OCI-LY1 (cell line): ENCODE measurements at regions not wholly inside any gene's neighbourhood (a gene's known extent, or its start where the extent isn't known, plus 50 kb on each side); places are given as distances from the start of the nearest gene placed in this dataset.

Experiments used
- H2AFZ ChIP-seq: fragments of 200-600 bp; sonication (generic), shearing (Covaris generic); 2 replicates; pipeline ENCODE4 v1.6.0; 2014; ENCODE audit warnings: antibody characterized with exemption, mild to moderate bottlenecking, low read length
- H3F3A ChIP-seq: fragments of 200-600 bp; sonication (generic), shearing (Covaris generic); 2 replicates; pipeline ENCODE4 v1.6.0; 2014; ENCODE audit warnings: mild to moderate bottlenecking, antibody characterized with exemption, low read length, moderate library complexity; ENCODE audit not compliant: insufficient read depth
- H3K27ac ChIP-seq: fragments of 200-600 bp; sonication (generic); 2 replicates; pipeline ENCODE4 v1.5.1; 2014; ENCODE audit warnings: low read length, mixed run types, mild to moderate bottlenecking, low read depth; ENCODE audit not compliant: poor library complexity, severe bottlenecking
- H3K27me3 ChIP-seq: fragments of 200-600 bp; sonication (generic); 2 replicates; pipeline ENCODE4 v1.6.0; 2014; ENCODE audit warnings: antibody characterized with exemption, mild to moderate bottlenecking, low read length, moderate library complexity; ENCODE audit not compliant: insufficient read depth
- H3K36me3 ChIP-seq: fragments of 200-600 bp; sonication (generic); 2 replicates; pipeline ENCODE4 v1.6.1; 2014; ENCODE audit warnings: mild to moderate bottlenecking, antibody characterized with exemption, low read length, moderate library complexity, mixed read lengths; ENCODE audit not compliant: insufficient read depth
- H3K4me1 ChIP-seq: fragments of 200-600 bp; sonication (generic); 2 replicates; pipeline ENCODE4 v1.5.1; 2014; ENCODE audit warnings: mild to moderate bottlenecking, low read length, moderate library complexity; ENCODE audit not compliant: insufficient read depth, severe bottlenecking
- H3K4me2 ChIP-seq: fragments of 200-600 bp; sonication (generic), shearing (Covaris generic); 2 replicates; pipeline ENCODE4 v1.6.1; 2014; ENCODE audit warnings: low read length
- H3K4me3 ChIP-seq: fragments of 200-600 bp; sonication (generic); 2 replicates; pipeline ENCODE4 v1.5.1; 2014; ENCODE audit warnings: low read length, low read depth, mild to moderate bottlenecking, mixed read lengths; ENCODE audit not compliant: poor library complexity, severe bottlenecking
- H3K79me2 ChIP-seq: fragments of 200-600 bp; shearing (Covaris generic); 2 replicates; pipeline ENCODE4 v1.6.1; 2016; ENCODE audit warnings: mixed run types, low read length, mixed read lengths; ENCODE audit not compliant: insufficient read depth
- H3K9ac ChIP-seq: fragments of 200-600 bp; sonication (generic), shearing (Covaris generic); 2 replicates; pipeline ENCODE4 v1.6.1; 2014; ENCODE audit warnings: mild to moderate bottlenecking, low read length, mixed read lengths
- H3K9me2 ChIP-seq: fragments of 200-600 bp; sonication (generic), shearing (Covaris generic); 2 replicates; pipeline ENCODE4 v1.6.1; 2014; ENCODE audit warnings: low read depth, mild to moderate bottlenecking, low read length, mixed read lengths
- H3K9me3 ChIP-seq: fragments of 200-600 bp; shearing (Covaris generic); 2 replicates; pipeline ENCODE4 v1.6.1; 2014; ENCODE audit warnings: low read length, mixed read lengths
- H4K20me1 ChIP-seq: fragments of 200-600 bp; sonication (generic), shearing (Covaris generic); 2 replicates; pipeline ENCODE4 v1.6.0; 2016; ENCODE audit warnings: mild to moderate bottlenecking, low read length; ENCODE audit not compliant: insufficient read depth
- CTCF ChIP-seq: fragments of 200-600 bp; sonication (generic), shearing (Covaris generic); IDR thresholded peaks from 2 replicates; pipeline ENCODE4 v1.5.1; 2017; ENCODE audit warnings: mild to moderate bottlenecking, antibody characterized with exemption, low read length, moderate library complexity, mixed read lengths
- EZH2 ChIP-seq: fragments of 200-600 bp; sonication (generic), shearing (Covaris generic); IDR thresholded peaks from 2 replicates; pipeline ENCODE4 v1.8.0; 2017; ENCODE audit warnings: borderline replicate concordance, mixed run types, mild to moderate bottlenecking, antibody characterized with exemption, low read length, moderate library complexity, mixed read lengths

- H3F3A ChIP-seq: no peaks in the 10 kb centered on the region
- no peaks in the 10 kb centered on the region for H3K9me3 ChIP-seq
- H4K20me1 ChIP-seq: no peaks in the 10 kb centered on the region
- H3K27ac ChIP-seq: no peak overlapping the region
- no peak for TF ChIP-seq EZH2
- TF ChIP-seq CTCF: no peak
- no peaks in the 10 kb centered on the region for H3K9me2 ChIP-seq
- no peaks in the 10 kb centered on the region for H3K36me3 ChIP-seq
- H2AFZ ChIP-seq: no peak overlapping the region
- no peaks in the 10 kb centered on the region for H3K4me1 ChIP-seq
- H3K4me2 ChIP-seq: no peak overlapping the region
- H3K4me3 ChIP-seq: no peak overlapping the region
- H3K79me2 ChIP-seq: no peaks in the 10 kb centered on the region
- H3K9ac ChIP-seq: no peak overlapping the region
- no peaks in the 10 kb centered on the region for H3K27me3 ChIP-seq
Observed at GRCh38 chr6:164581563-164581962, 727.8 kb downstream of the C6orf118 start.

- no peak overlapping the region for H3K4me2 ChIP-seq
- H3K9ac ChIP-seq: no peak overlapping the region
- H3F3A ChIP-seq: no peaks in the 10 kb centered on the region
- H4K20me1 ChIP-seq: no peaks in the 10 kb centered on the region
- H3K27ac ChIP-seq: no peak overlapping the region
- no peaks in the 10 kb centered on the region for H3K36me3 ChIP-seq
- H3K9me3 ChIP-seq: no peaks in the 10 kb centered on the region
- H3K79me2 ChIP-seq: no peaks in the 10 kb centered on the region
- TF ChIP-seq CTCF (no peak), EZH2 (no peak)
- H3K27me3 ChIP-seq: no peaks in the 10 kb centered on the region
- H3K4me3 ChIP-seq: no peak overlapping the region
- H3K4me1 ChIP-seq: no peaks in the 10 kb centered on the region
- no peaks in the 10 kb centered on the region for H3K9me2 ChIP-seq
- H2AFZ ChIP-seq: no peak overlapping the region
Observed at GRCh38 chr6:164579035-164579434, 730.4 kb downstream of the C6orf118 start.

- no peaks in the 10 kb centered on the region for H3K79me2 ChIP-seq
- no peaks in the 10 kb centered on the region for H3K4me1 ChIP-seq
- no peaks in the 10 kb centered on the region for H3K9me3 ChIP-seq
- H4K20me1 ChIP-seq: no peaks in the 10 kb centered on the region
- H3K4me2 ChIP-seq: no peak overlapping the region
- H3K36me3 ChIP-seq: no peaks in the 10 kb centered on the region
- H3K4me3 ChIP-seq: no peak overlapping the region
- no peaks in the 10 kb centered on the region for H3K27me3 ChIP-seq
- H3K9ac ChIP-seq: no peak overlapping the region
- no peaks in the 10 kb centered on the region for H3K9me2 ChIP-seq
- no peak overlapping the region for H3K27ac ChIP-seq
- no peak overlapping the region for H2AFZ ChIP-seq
- no peaks in the 10 kb centered on the region for H3F3A ChIP-seq
- TF ChIP-seq EZH2: no peak
- TF ChIP-seq CTCF: no peak
Observed at GRCh38 chr6:164578616-164579015, 730.8 kb downstream of the C6orf118 start.
